ENCODE measurements at regions not wholly inside any gene's neighbourhood (a gene's known extent, or its start where the extent isn't known, plus 50 kb on each side); places are given as distances from the start of the nearest gene placed in this dataset.

DNA sequence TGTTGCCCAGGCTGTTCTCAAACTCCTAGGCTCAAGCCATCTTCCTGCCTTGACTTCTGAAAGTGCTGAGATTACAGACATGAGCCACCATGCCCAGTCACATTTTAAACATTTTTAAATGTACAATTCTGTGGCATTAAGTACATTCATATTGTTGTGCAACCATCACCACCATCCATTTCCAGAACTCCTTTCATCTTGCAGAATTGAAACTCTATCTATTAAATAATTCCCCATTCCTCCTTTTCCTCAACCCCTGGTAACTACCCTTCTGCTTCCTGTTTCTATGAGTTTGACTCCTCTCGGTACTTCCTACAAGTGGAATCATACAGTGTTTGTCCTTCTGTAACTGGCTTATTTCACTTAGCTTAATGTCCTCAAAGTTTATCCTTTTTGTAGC, 103.8 kb upstream of the NAA20 start:
- TF ChIP-seq, protein P1, sequence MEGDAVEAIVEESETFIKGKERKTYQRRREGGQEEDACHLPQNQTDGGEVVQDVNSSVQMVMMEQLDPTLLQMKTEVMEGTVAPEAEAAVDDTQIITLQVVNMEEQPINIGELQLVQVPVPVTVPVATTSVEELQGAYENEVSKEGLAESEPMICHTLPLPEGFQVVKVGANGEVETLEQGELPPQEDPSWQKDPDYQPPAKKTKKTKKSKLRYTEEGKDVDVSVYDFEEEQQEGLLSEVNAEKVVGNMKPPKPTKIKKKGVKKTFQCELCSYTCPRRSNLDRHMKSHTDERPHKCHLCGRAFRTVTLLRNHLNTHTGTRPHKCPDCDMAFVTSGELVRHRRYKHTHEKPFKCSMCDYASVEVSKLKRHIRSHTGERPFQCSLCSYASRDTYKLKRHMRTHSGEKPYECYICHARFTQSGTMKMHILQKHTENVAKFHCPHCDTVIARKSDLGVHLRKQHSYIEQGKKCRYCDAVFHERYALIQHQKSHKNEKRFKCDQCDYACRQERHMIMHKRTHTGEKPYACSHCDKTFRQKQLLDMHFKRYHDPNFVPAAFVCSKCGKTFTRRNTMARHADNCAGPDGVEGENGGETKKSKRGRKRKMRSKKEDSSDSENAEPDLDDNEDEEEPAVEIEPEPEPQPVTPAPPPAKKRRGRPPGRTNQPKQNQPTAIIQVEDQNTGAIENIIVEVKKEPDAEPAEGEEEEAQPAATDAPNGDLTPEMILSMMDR (IDR thresholded peaks at IDR 0.05): no peak
- no peak for TF ChIP-seq POLR2A (IDR thresholded peaks at IDR 0.05)
